ENCODE measurements at regions not wholly inside any gene's neighbourhood (a gene's known extent, or its start where the extent isn't known, plus 50 kb on each side); places are given as distances from the start of the nearest gene placed in this dataset.
"Not testable (repeated sequence)": the region's sequence is repeated elsewhere in the genome, so short reads cannot be mapped to it uniquely, and the experiment has no call there.

- Mint-ChIP-seq H3K9me3 (peaks cover 0 to 16% (median 0%) of the 10 kb centered on the region in 9 donors), H3K27ac (no peak overlapping the region), H3K27me3 (peaks cover 0 to 9% (median 0%) of the 10 kb centered on the region in 5 donors), H3K4me3 (no peak overlapping the region), H3K4me1 (no peaks in the 10 kb centered on the region), H3K36me3 (no peaks in the 10 kb centered on the region)
- POLR2A ChIA-PET, result no interaction called here
- ATAC-seq, result no peak
- DNase-seq, result no peak
Measured at GRCh38 chr13:104526561-104526960, 1460.3 kb upstream of the SLC10A2 start.

- no peak overlapping the region for H3K4me3 Mint-ChIP-seq
- no peak overlapping the region for H3K27ac Mint-ChIP-seq
- H3K4me1 Mint-ChIP-seq, result no peaks in the 10 kb centered on the region
- H3K27me3 Mint-ChIP-seq, result peaks cover 0 to 12% (median 0%) of the 10 kb centered on the region in 5 donors
- H3K9me3 Mint-ChIP-seq, result peaks cover 0 to 19% (median 0%) of the 10 kb centered on the region in 9 donors
- ATAC-seq (no peak), DNase-seq (no peak)
- H3K36me3 Mint-ChIP-seq, result peaks cover 0 to 5% (median 0%) of the 10 kb centered on the region in 3 donors
- POLR2A ChIA-PET, result no interaction called here
Measured at GRCh38 chr13:104525467-104525866, 1459.2 kb upstream of the SLC10A2 start.

GRCh38 chr13:104522235-104523072 is 1456.2 kb upstream of the SLC10A2 start:
- Mint-ChIP-seq H3K36me3 (peaks cover 0 to 5% (median 0%) of the 10 kb centered on the region in 3 donors), H3K27ac (no peak overlapping the region)

GRCh38 chr13:104510422-104510821 is 1444.2 kb upstream of the SLC10A2 start:
- no peak overlapping the region for H3K4me3 Mint-ChIP-seq
- H3K27ac Mint-ChIP-seq, result no peak overlapping the region
- DNase-seq (no peak), ATAC-seq (no peak)
- peaks cover 0 to 3% (median 0%) of the 10 kb centered on the region in 9 donors for H3K9me3 Mint-ChIP-seq
- POLR2A ChIA-PET, result no interaction called here
- no peaks in the 10 kb centered on the region for H3K27me3 Mint-ChIP-seq
- no peaks in the 10 kb centered on the region for H3K4me1 Mint-ChIP-seq
- H3K36me3 Mint-ChIP-seq, result no peaks in the 10 kb centered on the region

More at GRCh38 chr13:104522235-104523072, 1456.2 kb upstream of the SLC10A2 start:
- H3K4me1 Mint-ChIP-seq, result no peaks in the 10 kb centered on the region
- no peak overlapping the region for H3K4me3 Mint-ChIP-seq
- DNase-seq (no peak), ATAC-seq (no peak)
- H3K9me3 Mint-ChIP-seq, result peaks cover 0 to 23% (median 0%) of the 10 kb centered on the region in 9 donors
- POLR2A ChIA-PET, result no interaction called here
- peaks cover 0 to 9% (median 0%) of the 10 kb centered on the region in 5 donors for H3K27me3 Mint-ChIP-seq

- H3K4me1 Mint-ChIP-seq, H3K36me3 Mint-ChIP-seq, ATAC-seq, DNase-seq, H3K27ac Mint-ChIP-seq, POLR2A ChIA-PET, H3K4me3 Mint-ChIP-seq, H3K9me3 Mint-ChIP-seq, H3K27me3 Mint-ChIP-seq: not testable (repeated sequence)
Measured at GRCh38 chr13:104493502-104493901, 1427.3 kb upstream of the SLC10A2 start.

- Mint-ChIP-seq H3K27ac (no peak overlapping the region), H3K4me3 (no peak overlapping the region), H3K4me1 (no peaks in the 10 kb centered on the region), H3K36me3 (no peaks in the 10 kb centered on the region), H3K9me3 (peaks cover 0 to 9% (median 0%) of the 10 kb centered on the region in 9 donors), H3K27me3 (no peaks in the 10 kb centered on the region)
- DNase-seq (no peak), ATAC-seq (no peak)
- POLR2A ChIA-PET, result no interaction called here
Measured at GRCh38 chr13:104491916-104492315, 1425.7 kb upstream of the SLC10A2 start.

GRCh38 chr13:104487006-104487405 is 1420.8 kb upstream of the SLC10A2 start:
- no peaks in the 10 kb centered on the region for H3K27me3 Mint-ChIP-seq
- no peak overlapping the region for H3K27ac Mint-ChIP-seq
- peaks cover 0 to 3% (median 0%) of the 10 kb centered on the region in 9 donors for H3K9me3 Mint-ChIP-seq
- POLR2A ChIA-PET, result no interaction called here
- no peak overlapping the region for H3K4me3 Mint-ChIP-seq
- DNase-seq (no peak), ATAC-seq (no peak)
- H3K36me3 Mint-ChIP-seq, result no peaks in the 10 kb centered on the region
- no peaks in the 10 kb centered on the region for H3K4me1 Mint-ChIP-seq

- Mint-ChIP-seq H3K36me3 (no peaks in the 10 kb centered on the region), H3K27ac (no peak overlapping the region), H3K4me3 (no peak overlapping the region), H3K9me3 (peaks cover 0 to 3% (median 0%) of the 10 kb centered on the region in 9 donors), H3K27me3 (no peaks in the 10 kb centered on the region), H3K4me1 (no peaks in the 10 kb centered on the region)
- POLR2A ChIA-PET, result no interaction called here
- no peak for ATAC-seq
- DNase-seq, result no peak
Measured at GRCh38 chr13:104485571-104485970, 1419.4 kb upstream of the SLC10A2 start.

- peaks cover 0 to 17% (median 11%) of the 10 kb centered on the region in 9 donors for H3K9me3 Mint-ChIP-seq
- no peak overlapping the region for H3K4me3 Mint-ChIP-seq
- no peak overlapping the region for H3K27ac Mint-ChIP-seq
- ATAC-seq (no peak), DNase-seq (no peak)
- no peaks in the 10 kb centered on the region for H3K4me1 Mint-ChIP-seq
- no peaks in the 10 kb centered on the region for H3K27me3 Mint-ChIP-seq
- POLR2A ChIA-PET, result no interaction called here
- H3K36me3 Mint-ChIP-seq, result peaks cover 0 to 6% (median 0%) of the 10 kb centered on the region in 3 donors
Measured at GRCh38 chr13:104483631-104484030, 1417.4 kb upstream of the SLC10A2 start.

GRCh38 chr13:104477261-104477660 is 1411.0 kb upstream of the SLC10A2 start:
- Mint-ChIP-seq H3K9me3 (peaks cover 3 to 32% (median 15%) of the 10 kb centered on the region in 9 donors), H3K27ac (no peak overlapping the region), H3K4me1 (no peaks in the 10 kb centered on the region), H3K4me3 (no peak overlapping the region), H3K36me3 (peaks cover 0 to 6% (median 0%) of the 10 kb centered on the region in 3 donors), H3K27me3 (no peaks in the 10 kb centered on the region)
- DNase-seq (no peak), ATAC-seq (no peak)
- POLR2A ChIA-PET, result no interaction called here

- DNase-seq (no peak), ATAC-seq (no peak)
- Mint-ChIP-seq H3K36me3 (no peaks in the 10 kb centered on the region), H3K4me3 (no peak overlapping the region), H3K27ac (no peak overlapping the region), H3K27me3 (peaks cover 0 to 1% (median 0%) of the 10 kb centered on the region in 5 donors), H3K4me1 (no peaks in the 10 kb centered on the region), H3K9me3 (peaks cover 2 to 18% (median 10%) of the 10 kb centered on the region in 9 donors)
- POLR2A ChIA-PET, result no interaction called here
Measured at GRCh38 chr13:104473936-104474335, 1407.7 kb upstream of the SLC10A2 start.

GRCh38 chr13:104466016-104466415 is 1399.8 kb upstream of the SLC10A2 start:
- no peak for DNase-seq
- POLR2A ChIA-PET, result no interaction called here
- H3K4me1 Mint-ChIP-seq, result no peaks in the 10 kb centered on the region
- no peaks in the 10 kb centered on the region for H3K36me3 Mint-ChIP-seq
- H3K27me3 Mint-ChIP-seq, result peaks cover 0 to 4% (median 0%) of the 10 kb centered on the region in 5 donors
- H3K27ac Mint-ChIP-seq, result no peak overlapping the region
- H3K9me3 Mint-ChIP-seq, result peaks cover 0 to 15% (median 2%) of the 10 kb centered on the region in 9 donors
- ATAC-seq, result no peak
- no peak overlapping the region for H3K4me3 Mint-ChIP-seq

- H3K27ac Mint-ChIP-seq, result no peak overlapping the region
- H3K27me3 Mint-ChIP-seq, result peaks cover 0 to 4% (median 0%) of the 10 kb centered on the region in 5 donors
- DNase-seq, result no peak
- H3K36me3 Mint-ChIP-seq, result no peaks in the 10 kb centered on the region
- ATAC-seq, result no peak
- H3K4me3 Mint-ChIP-seq, result no peak overlapping the region
- H3K9me3 Mint-ChIP-seq, result peaks cover 0 to 31% (median 0%) of the 10 kb centered on the region in 9 donors
- no peaks in the 10 kb centered on the region for H3K4me1 Mint-ChIP-seq
- POLR2A ChIA-PET, result no interaction called here
Measured at GRCh38 chr13:104461049-104461448, 1394.8 kb upstream of the SLC10A2 start.

Measured in naive thymus-derived CD8-positive, alpha-beta T cell (primary cell).